LNCAP (cell line): ENCODE measurements at regions not wholly inside any gene's neighbourhood (a gene's known extent, or its start where the extent isn't known, plus 50 kb on each side); places are given as distances from the start of the nearest gene placed in this dataset.

ENCODE experiments used
- TF ChIP-seq, protein P1 (sequence below): fragments of 450-650 bp; IDR thresholded peaks from 2 replicates; pipeline ENCODE4 v1.5.1; 2017; ENCODE audit warnings: mild to moderate bottlenecking

DNA sequence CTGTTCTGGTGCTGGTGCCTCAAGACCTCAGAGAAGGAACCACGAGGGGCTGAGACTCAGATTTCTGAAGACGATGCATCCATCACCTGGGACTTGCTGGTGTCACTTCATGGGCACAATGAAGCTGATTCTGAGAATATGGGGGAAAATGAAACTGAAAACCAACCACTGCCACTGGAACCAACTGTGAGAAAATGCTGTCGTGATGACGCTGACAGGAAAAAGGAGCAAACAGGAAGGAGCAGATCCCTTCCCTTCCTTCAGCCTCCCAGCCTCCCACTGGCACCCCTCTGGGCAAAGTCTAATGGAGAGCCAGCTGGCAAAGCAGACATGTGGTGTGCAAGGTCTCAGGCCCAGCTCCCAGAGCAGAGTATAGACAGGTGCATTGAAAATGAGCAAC is 109.7 kb downstream of the FOXI3 start:
- TF ChIP-seq, protein P1, sequence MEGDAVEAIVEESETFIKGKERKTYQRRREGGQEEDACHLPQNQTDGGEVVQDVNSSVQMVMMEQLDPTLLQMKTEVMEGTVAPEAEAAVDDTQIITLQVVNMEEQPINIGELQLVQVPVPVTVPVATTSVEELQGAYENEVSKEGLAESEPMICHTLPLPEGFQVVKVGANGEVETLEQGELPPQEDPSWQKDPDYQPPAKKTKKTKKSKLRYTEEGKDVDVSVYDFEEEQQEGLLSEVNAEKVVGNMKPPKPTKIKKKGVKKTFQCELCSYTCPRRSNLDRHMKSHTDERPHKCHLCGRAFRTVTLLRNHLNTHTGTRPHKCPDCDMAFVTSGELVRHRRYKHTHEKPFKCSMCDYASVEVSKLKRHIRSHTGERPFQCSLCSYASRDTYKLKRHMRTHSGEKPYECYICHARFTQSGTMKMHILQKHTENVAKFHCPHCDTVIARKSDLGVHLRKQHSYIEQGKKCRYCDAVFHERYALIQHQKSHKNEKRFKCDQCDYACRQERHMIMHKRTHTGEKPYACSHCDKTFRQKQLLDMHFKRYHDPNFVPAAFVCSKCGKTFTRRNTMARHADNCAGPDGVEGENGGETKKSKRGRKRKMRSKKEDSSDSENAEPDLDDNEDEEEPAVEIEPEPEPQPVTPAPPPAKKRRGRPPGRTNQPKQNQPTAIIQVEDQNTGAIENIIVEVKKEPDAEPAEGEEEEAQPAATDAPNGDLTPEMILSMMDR = no peak

DNA sequence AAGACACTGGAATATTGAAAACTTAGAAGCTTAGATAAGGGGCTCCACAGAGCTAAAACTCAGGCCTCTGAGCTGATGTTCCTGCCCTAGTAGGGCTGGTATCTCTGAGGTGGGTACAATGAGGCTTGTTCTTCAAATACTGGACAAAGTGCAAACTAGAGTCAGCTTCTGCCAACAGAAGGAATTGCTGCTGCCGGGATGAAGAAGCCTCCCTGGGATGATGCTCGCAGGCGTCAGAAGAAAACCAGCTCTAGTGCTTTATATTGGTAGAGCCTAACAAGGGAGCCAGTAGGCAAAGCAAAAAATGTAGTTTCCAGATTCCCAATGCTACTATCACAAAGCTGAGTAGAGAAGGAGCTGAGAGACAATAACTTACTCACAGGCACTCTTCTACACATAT is 118.1 kb downstream of the FOXI3 start:
- TF ChIP-seq, protein P1 = no peak

DNA sequence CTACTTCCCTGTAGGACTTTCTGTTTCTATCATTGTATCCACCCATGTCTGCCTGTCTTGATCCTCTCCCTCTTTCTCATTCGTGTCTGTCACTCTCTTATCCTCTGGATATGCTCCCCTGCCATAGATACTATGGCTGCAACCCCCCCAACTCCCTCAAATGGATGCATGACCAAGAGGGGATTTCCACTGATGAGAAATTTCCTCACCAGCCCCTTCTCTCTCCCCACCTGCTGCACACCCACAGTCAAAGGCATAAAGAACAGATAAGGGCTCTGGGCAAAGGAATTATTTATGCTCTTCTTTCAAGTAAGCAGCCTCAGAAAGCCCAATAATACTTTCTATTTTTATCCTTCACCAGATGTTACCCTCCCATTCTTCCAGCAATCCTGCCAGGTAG is 121.3 kb downstream of the FOXI3 start:
- TF ChIP-seq, protein P1 = no peak

DNA sequence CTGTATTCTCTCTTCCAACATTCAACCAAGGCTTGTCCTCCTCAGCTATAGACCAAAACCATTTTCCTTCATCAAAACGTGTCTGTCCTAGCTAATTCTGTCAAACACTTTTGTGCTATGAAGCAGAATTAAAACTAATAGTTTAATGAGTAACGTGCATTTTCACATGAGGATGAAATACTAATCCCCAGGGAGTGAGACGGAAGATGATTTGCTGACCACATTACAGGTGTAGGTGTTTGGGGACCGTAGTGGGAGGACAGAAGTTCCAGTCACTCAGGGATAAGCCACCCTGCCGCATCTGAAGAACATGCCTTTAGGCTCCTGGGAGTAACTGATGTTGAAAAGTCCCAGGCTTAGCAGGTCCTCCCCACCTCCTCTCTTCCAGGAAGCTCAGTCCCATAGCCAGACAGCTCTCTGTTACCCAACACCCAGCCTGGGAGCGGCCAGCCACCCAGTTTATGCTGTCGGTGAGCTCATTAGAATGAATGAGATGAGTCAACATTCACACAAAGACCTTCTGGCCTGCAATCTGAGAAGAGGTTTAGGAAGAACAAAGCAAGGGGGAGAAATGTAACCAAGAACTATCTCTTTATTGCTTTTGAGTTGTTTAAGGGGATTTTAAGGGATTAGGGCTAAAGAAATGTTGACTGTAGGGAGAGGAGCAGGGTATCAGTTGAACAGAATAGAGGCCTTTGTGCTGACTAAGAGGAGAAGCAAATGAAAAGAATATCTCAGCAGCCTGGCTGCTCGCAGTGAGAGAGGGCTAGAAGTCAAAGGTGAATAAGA is 122.5 kb downstream of the FOXI3 start:
- TF ChIP-seq, protein P1 = no peak

DNA sequence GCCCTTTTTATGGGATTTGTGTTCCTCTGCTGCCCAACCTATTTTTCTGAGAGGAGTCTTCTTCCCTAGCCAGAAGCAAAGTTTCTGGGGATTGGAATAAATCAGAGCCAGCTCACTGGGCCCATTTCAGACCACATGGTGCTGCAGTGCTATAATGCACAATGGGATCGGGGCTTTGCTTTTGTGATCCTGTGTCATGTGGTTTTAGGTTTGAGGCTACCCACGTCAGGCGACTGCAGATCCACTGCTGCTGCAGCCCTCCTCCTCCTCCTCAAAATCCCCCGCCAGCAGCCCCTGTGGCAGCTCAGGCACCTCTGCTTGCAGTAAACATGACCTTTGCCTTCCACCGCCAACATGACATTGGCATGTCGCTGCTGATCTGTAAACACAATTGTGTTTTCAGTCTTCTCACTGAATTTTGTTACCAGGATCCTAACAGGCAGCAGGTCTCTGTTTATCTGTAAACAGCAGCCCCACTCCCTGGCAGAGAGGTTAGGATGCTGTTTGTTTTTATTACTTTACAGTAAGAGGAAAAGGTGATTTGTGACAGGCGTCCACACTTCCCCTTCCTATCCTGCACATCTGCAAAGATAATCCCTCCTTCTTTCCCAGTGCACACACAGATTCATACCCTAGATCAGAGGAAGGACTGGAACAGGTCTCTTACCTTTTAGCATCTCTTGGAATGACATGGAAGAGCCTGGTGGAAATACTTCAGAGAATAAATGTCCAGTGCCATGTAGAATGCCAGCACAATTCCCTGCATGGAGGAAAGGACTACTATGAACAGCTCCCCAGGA is 130.8 kb downstream of the FOXI3 start:
- TF ChIP-seq, protein P1 = no peak

DNA sequence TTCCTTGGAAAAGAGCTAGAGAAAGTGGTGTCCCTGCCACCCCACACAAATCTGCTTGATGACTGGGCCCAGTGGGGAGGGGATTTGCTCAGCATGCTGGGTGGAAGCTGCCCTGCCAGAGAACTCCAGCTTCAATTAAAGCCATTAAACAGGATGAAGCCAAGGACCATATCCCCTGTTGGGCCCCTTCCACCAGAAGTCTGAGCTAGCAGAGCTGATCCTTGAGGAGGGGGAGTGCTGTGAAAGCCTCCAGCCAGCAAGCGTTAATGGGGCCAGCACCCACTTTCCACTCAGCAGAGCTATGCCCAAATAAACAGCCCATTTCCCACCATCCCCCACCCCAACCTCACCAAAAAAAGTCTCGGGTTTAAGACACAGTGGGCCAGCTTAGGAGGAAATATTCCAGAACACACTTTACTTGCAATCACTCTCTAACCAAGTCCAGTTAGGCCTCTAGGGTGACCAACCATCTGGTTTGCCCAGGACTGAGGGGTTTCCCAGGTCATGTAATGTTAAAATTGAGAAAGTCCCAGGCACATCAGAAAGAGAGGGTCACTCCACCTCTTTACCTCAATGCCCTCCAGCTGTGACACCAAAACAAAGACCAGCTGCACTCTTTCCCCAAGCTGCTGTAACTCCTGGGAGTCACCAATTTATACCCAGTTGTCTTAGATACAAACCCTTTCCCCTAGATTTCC is 132.3 kb downstream of the FOXI3 start:
- TF ChIP-seq, protein P1 = no peak

DNA sequence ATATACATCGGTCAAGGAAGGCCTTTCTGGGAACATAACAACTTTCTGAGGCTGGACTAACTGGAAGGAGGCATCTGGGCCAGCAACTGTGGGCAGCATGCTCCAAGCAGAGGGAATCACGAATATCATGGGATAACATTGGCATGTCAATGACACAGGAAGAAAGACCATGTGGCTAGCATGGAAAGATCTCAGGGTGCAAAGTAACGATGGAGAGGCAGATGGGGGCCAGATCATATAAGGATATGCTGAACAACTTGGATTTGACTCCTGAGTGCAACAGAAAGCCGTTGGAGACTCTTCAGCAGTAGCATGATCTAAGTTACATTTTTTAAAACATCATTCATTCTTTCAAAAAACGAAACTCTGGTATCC is 133.6 kb downstream of the FOXI3 start:
- TF ChIP-seq, protein P1 = no peak
